Panc1 (cell line): ENCODE measurements at regions not wholly inside any gene's neighbourhood (a gene's known extent, or its start where the extent isn't known, plus 50 kb on each side); places are given as distances from the start of the nearest gene placed in this dataset.
"Not testable (repeated sequence)": the region's sequence is repeated elsewhere in the genome, so short reads cannot be mapped to it uniquely, and the experiment has no call there.

Experiments used
- ATAC-seq: fragments of 200-7000 bp; cut with Tn5 transposase; 2 replicates; pipeline ENCODE4 v1.9.1; 2020; ENCODE audit warnings: mild to moderate bottlenecking, moderate library complexity
- BruUV-seq: library from RNA; stranded (reverse); fragments of 400-500 nt; replicated peaks from 2 replicates; lab custom pipeline; 2021; lab: Mats Ljungman, UMichigan
- CTCF ChIA-PET: fragments of 300-600 bp; sonication (Branson Sonifier 250); formaldehyde crosslinking; loops from one replicate; lab custom pipeline; 2022; ENCODE audit warnings: antibody characterized with exemption; lab: Charles Lee
- POLR2A ChIA-PET: fragments of 300-600 bp; sonication (Branson Sonifier 250); formaldehyde crosslinking; loops from one replicate; lab custom pipeline; 2022; ENCODE audit warnings: antibody characterized with exemption; lab: Charles Lee
- DNase-seq: peaks from one replicate; pipeline ENCODE4 v3.0.0-alpha.2; 2010; ENCODE audit warnings: low read depth, low spot score
- H3K27ac ChIP-seq: 2 replicates; pipeline ENCODE4 v1.5.1; 2011; ENCODE audit warnings: mild to moderate bottlenecking, low read length, inconsistent platforms
- H3K27me3 ChIP-seq: fragments of 200-500 bp; sonication (Bioruptor generic); 2 replicates; pipeline ENCODE4 v1.6.0; 2014; ENCODE audit warnings: low read length, inconsistent platforms; ENCODE audit not compliant: control insufficient read depth, insufficient read depth
- H3K36me3 ChIP-seq: fragments of 200-500 bp; sonication (Bioruptor generic); 2 replicates; pipeline ENCODE4 v1.5.1; 2014; ENCODE audit warnings: inconsistent platforms, mild to moderate bottlenecking, low read length, moderate library complexity; ENCODE audit not compliant: control insufficient read depth, insufficient read depth
- H3K4me1 ChIP-seq: 2 replicates; pipeline ENCODE4 v1.5.1; 2011; ENCODE audit warnings: inconsistent platforms, mild to moderate bottlenecking, low read length, moderate library complexity; ENCODE audit not compliant: control insufficient read depth, insufficient read depth
- H3K4me3 ChIP-seq, 2 experiments: 2 replicates each; pipeline ENCODE4 v1.5.1; 2011 to 2012; ENCODE audit warnings: low read depth in 2 of 2, low read length in 2 of 2, mild to moderate bottlenecking in 2 of 2, inconsistent platforms in 1 of 2, moderate library complexity in 1 of 2
- H3K9me3 ChIP-seq: fragments of 200-500 bp; sonication (Bioruptor generic); 2 replicates; pipeline ENCODE4 v1.5.1; 2014; ENCODE audit warnings: low read depth, mild to moderate bottlenecking, inconsistent platforms, low read length, moderate library complexity; ENCODE audit not compliant: control insufficient read depth, insufficient read depth
- CTCF ChIP-seq: fragments of 450-650 bp; IDR thresholded peaks from 2 replicates; pipeline ENCODE4 v1.5.1; 2017; ENCODE audit warnings: mild to moderate bottlenecking
- POLR2AphosphoS5 ChIP-seq: IDR thresholded peaks from 2 replicates; pipeline ENCODE4 v1.6.1; 2012; ENCODE audit warnings: mild to moderate bottlenecking, low read depth, low read length, moderate library complexity
- REST ChIP-seq, 2 experiments: IDR thresholded peaks; 2 replicates each; pipeline ENCODE4 v1.6.1; 2011 to 2012; ENCODE audit warnings: low read depth in 2 of 2, control low read depth in 1 of 2, low read length in 1 of 2, mild to moderate bottlenecking in 1 of 2, moderate library complexity in 1 of 2; ENCODE audit not compliant: insufficient read depth in 1 of 2
- SIN3A ChIP-seq: IDR thresholded peaks from 2 replicates; pipeline ENCODE4 v1.6.1; 2012; ENCODE audit warnings: low read depth, mild to moderate bottlenecking, low read length, moderate library complexity, borderline replicate concordance; ENCODE audit not compliant: insufficient read depth
- TCF7L2 ChIP-seq: IDR thresholded peaks from 2 replicates; pipeline ENCODE4 v1.6.1; 2011; ENCODE audit warnings: mild to moderate bottlenecking, low read depth, low read length, inconsistent platforms
- in situ Hi-C: cut with HindIII; loops from 2 replicates; pipeline ENCODE4 v1.10.0; 2016; ENCODE audit warnings: low sequenced_read_pairs, low pct_unique_long_range_greater_than_20kb
- intact Hi-C: fragments of 100-400 bp; cut with micrococcal nuclease; formaldehyde crosslinking; loops from one replicate; pipeline ENCODE4 v1.10.0; 2022; ENCODE audit not compliant: unreplicated experiment

GRCh38 chr13:46491641-46492040 is 61.3 kb upstream of the LRCH1 start:
- H3K27me3 ChIP-seq, result no peaks in the 10 kb centered on the region
- H3K27ac ChIP-seq, result no peak overlapping the region
- H3K9me3 ChIP-seq, result no peaks in the 10 kb centered on the region
- ATAC-seq, result no peak
- H3K36me3 ChIP-seq, result no peaks in the 10 kb centered on the region
- ChIA-PET CTCF (no interaction called here), POLR2A (no interaction called here)
- no peak overlapping the region for H3K4me3 ChIP-seq
- no peaks in the 10 kb centered on the region for H3K4me1 ChIP-seq
- in situ Hi-C loops, result no loop called here
- TF ChIP-seq TCF7L2, result no peak
- TF ChIP-seq CTCF, result no peak
- no peak for TF ChIP-seq REST (IDR thresholded peaks at IDR 0.05; ENCODE audit: insufficient read depth in 1 of 2, low read depth in 2 of 2, low read length in 1 of 2)
- no peak for TF ChIP-seq POLR2AphosphoS5
- no peak for TF ChIP-seq SIN3A
- DNase-seq, result no peak
- no TSS peak for BruUV-seq
- intact Hi-C loops, result loop anchor here (2.0 kb wide), 1 partner anchor 229 kb away; no protein-coding TSS in a partner anchor

GRCh38 chr13:46490713-46491112 is 62.3 kb upstream of the LRCH1 start:
- POLR2A ChIA-PET, intact Hi-C loops, DNase-seq, H3K4me1 ChIP-seq, H3K27ac ChIP-seq, ATAC-seq, H3K36me3 ChIP-seq, H3K4me3 ChIP-seq, in situ Hi-C loops, H3K27me3 ChIP-seq, H3K9me3 ChIP-seq, BruUV-seq, CTCF ChIA-PET: not testable (repeated sequence)

- H3K4me3 ChIP-seq, result no peak overlapping the region
- no peak overlapping the region for H3K27ac ChIP-seq
- in situ Hi-C loops, result no loop called here
- BruUV-seq, result no TSS peak
- DNase-seq, result no peak
- no peak for ATAC-seq
- intact Hi-C loops, result no loop called here
- no peaks in the 10 kb centered on the region for H3K27me3 ChIP-seq
- H3K9me3 ChIP-seq, result no peaks in the 10 kb centered on the region
- H3K36me3 ChIP-seq, result no peaks in the 10 kb centered on the region
- ChIA-PET POLR2A (no interaction called here), CTCF (no interaction called here)
- no peak for TF ChIP-seq TCF7L2
- TF ChIP-seq CTCF, result no peak
- no peak for TF ChIP-seq REST (IDR thresholded peaks at IDR 0.05; ENCODE audit: insufficient read depth in 1 of 2, low read depth in 2 of 2, low read length in 1 of 2)
- TF ChIP-seq SIN3A, result no peak
- TF ChIP-seq POLR2AphosphoS5, result no peak
- no peaks in the 10 kb centered on the region for H3K4me1 ChIP-seq
Measured at GRCh38 chr13:46490129-46490528, 62.8 kb upstream of the LRCH1 start.
